ENCODE measurements at regions not wholly inside any gene's neighbourhood (a gene's known extent, or its start where the extent isn't known, plus 50 kb on each side); places are given as distances from the start of the nearest gene placed in this dataset.

DNA sequence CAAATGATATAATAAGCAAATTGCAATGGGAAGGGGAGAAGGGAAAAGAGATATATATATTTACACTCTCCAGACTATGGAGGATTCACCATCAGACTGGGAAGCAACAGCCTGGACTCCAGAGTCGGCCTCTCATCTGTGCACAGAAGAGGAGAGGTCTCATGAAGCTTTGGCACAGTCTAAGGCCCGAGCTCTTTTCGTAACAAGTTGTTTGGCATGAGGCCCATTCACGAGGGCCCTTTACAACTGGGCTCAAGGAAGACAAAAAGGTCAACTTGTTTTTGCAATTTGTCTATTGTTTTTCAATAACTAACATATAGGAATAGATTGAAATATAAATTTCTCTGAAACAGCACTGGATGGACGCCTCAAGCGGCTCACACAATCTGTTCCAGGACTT lies 66.7 kb upstream of the AJAP1 start:
- H3K36me3 ChIP-seq (ENCODE audit: control insufficient read depth, insufficient read depth, low read length), result no peaks in the 10 kb centered on the region
- ATAC-seq, result no peak
- in situ Hi-C loops (cut with HindIII; ENCODE audit: low pct_unique_long_range_greater_than_20kb, low sequenced_read_pairs), result no loop called here
- H3K4me3 ChIP-seq (ENCODE audit: low read depth in 2 of 2, low read length in 2 of 2), result no peak overlapping the region
- no peaks in the 10 kb centered on the region for H3K4me1 ChIP-seq (ENCODE audit: control insufficient read depth, insufficient read depth, low read length)
- TF ChIP-seq SIN3A (IDR thresholded peaks at IDR 0.05; ENCODE audit: borderline replicate concordance, insufficient read depth, low read depth, low read length) (no peak), POLR2AphosphoS5 (IDR thresholded peaks at IDR 0.05; ENCODE audit: low read depth, low read length) (no peak), TCF7L2 (IDR thresholded peaks at IDR 0.05; ENCODE audit: low read depth, low read length) (no peak)
- TF ChIP-seq, protein P1, sequence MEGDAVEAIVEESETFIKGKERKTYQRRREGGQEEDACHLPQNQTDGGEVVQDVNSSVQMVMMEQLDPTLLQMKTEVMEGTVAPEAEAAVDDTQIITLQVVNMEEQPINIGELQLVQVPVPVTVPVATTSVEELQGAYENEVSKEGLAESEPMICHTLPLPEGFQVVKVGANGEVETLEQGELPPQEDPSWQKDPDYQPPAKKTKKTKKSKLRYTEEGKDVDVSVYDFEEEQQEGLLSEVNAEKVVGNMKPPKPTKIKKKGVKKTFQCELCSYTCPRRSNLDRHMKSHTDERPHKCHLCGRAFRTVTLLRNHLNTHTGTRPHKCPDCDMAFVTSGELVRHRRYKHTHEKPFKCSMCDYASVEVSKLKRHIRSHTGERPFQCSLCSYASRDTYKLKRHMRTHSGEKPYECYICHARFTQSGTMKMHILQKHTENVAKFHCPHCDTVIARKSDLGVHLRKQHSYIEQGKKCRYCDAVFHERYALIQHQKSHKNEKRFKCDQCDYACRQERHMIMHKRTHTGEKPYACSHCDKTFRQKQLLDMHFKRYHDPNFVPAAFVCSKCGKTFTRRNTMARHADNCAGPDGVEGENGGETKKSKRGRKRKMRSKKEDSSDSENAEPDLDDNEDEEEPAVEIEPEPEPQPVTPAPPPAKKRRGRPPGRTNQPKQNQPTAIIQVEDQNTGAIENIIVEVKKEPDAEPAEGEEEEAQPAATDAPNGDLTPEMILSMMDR (IDR thresholded peaks at IDR 0.05), result no peak
- TF ChIP-seq, protein P2, sequence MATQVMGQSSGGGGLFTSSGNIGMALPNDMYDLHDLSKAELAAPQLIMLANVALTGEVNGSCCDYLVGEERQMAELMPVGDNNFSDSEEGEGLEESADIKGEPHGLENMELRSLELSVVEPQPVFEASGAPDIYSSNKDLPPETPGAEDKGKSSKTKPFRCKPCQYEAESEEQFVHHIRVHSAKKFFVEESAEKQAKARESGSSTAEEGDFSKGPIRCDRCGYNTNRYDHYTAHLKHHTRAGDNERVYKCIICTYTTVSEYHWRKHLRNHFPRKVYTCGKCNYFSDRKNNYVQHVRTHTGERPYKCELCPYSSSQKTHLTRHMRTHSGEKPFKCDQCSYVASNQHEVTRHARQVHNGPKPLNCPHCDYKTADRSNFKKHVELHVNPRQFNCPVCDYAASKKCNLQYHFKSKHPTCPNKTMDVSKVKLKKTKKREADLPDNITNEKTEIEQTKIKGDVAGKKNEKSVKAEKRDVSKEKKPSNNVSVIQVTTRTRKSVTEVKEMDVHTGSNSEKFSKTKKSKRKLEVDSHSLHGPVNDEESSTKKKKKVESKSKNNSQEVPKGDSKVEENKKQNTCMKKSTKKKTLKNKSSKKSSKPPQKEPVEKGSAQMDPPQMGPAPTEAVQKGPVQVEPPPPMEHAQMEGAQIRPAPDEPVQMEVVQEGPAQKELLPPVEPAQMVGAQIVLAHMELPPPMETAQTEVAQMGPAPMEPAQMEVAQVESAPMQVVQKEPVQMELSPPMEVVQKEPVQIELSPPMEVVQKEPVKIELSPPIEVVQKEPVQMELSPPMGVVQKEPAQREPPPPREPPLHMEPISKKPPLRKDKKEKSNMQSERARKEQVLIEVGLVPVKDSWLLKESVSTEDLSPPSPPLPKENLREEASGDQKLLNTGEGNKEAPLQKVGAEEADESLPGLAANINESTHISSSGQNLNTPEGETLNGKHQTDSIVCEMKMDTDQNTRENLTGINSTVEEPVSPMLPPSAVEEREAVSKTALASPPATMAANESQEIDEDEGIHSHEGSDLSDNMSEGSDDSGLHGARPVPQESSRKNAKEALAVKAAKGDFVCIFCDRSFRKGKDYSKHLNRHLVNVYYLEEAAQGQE (IDR thresholded peaks at IDR 0.05; ENCODE audit: insufficient read depth in 1 of 2, low read depth in 2 of 2, low read length in 1 of 2), result no peak
- DNase-seq (ENCODE audit: low read depth, low spot score), result no peak
- intact Hi-C loops (cut with micrococcal nuclease; ENCODE audit: unreplicated experiment), result no loop called here
- no TSS peak for BruUV-seq (replicated peaks)
- no peak overlapping the region for H3K27ac ChIP-seq (ENCODE audit: low read length)
- POLR2A ChIA-PET, result no interaction called here
- H3K27me3 ChIP-seq (ENCODE audit: control insufficient read depth, insufficient read depth, low read length), result peaks cover 15% of the 10 kb centered on the region
- no peaks in the 10 kb centered on the region for H3K9me3 ChIP-seq (ENCODE audit: control insufficient read depth, insufficient read depth, low read depth, low read length)
- CTCF ChIA-PET, result no interaction called here

DNA sequence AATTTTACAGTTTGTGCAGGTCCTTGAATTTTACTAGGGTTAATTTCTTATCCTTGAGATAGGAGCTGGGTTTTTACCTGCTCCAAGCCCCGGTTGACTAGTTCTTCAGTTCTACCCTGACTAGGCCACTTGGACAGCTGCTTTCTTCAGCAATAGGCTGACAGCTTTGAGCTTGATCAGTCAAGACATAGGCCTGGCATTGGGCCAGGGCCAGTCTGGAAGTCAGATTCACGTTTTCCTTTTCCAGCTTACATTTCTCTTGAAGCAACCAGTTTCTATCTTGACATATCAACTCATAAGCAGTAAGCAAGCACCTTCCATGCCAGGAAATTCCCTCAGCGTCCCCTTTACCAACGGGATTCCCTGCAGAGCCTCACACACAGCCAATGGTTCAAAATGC lies 63.7 kb upstream of the AJAP1 start:
- no TSS peak for BruUV-seq (replicated peaks)
- DNase-seq (ENCODE audit: low read depth, low spot score) (no peak), ATAC-seq (no peak)
- POLR2A ChIA-PET, result no interaction called here
- CTCF ChIA-PET, result no interaction called here
- Histone ChIP-seq H3K4me1 (ENCODE audit: control insufficient read depth, insufficient read depth, low read length) (no peaks in the 10 kb centered on the region), H3K9me3 (ENCODE audit: control insufficient read depth, insufficient read depth, low read depth, low read length) (no peaks in the 10 kb centered on the region), H3K4me3 (ENCODE audit: low read depth in 2 of 2, low read length in 2 of 2) (no peak overlapping the region), H3K36me3 (ENCODE audit: control insufficient read depth, insufficient read depth, low read length) (no peaks in the 10 kb centered on the region), H3K27me3 (ENCODE audit: control insufficient read depth, insufficient read depth, low read length) (peaks cover 10% of the 10 kb centered on the region), H3K27ac (ENCODE audit: low read length) (no peak overlapping the region)
- in situ Hi-C loops (cut with HindIII; ENCODE audit: low pct_unique_long_range_greater_than_20kb, low sequenced_read_pairs) (no loop called here), intact Hi-C loops (cut with micrococcal nuclease; ENCODE audit: unreplicated experiment) (no loop called here)
- TF ChIP-seq POLR2AphosphoS5 (IDR thresholded peaks at IDR 0.05; ENCODE audit: low read depth, low read length) (no peak), TCF7L2 (IDR thresholded peaks at IDR 0.05; ENCODE audit: low read depth, low read length) (no peak), SIN3A (IDR thresholded peaks at IDR 0.05; ENCODE audit: borderline replicate concordance, insufficient read depth, low read depth, low read length) (no peak)
- TF ChIP-seq, protein P1 (IDR thresholded peaks at IDR 0.05), result no peak
- TF ChIP-seq, protein P2 (IDR thresholded peaks at IDR 0.05; ENCODE audit: insufficient read depth in 1 of 2, low read depth in 2 of 2, low read length in 1 of 2), result no peak

Data from Panc1 (cell line).